Activated naive CD4-positive, alpha-beta T cell treated with anti-CD3 and anti-CD28 coated beads, Interleukin-2, amount 50 U/mL, for 72 hours (primary cell): ENCODE measurements at regions not wholly inside any gene's neighbourhood (a gene's known extent, or its start where the extent isn't known, plus 50 kb on each side); places are given as distances from the start of the nearest gene placed in this dataset.
"Not testable (repeated sequence)": the region's sequence is repeated elsewhere in the genome, so short reads cannot be mapped to it uniquely, and the experiment has no call there.

Source experiments
- ATAC-seq, 2 donors: fragments of 150-1000 bp; cut with Tn5 transposase; 2 replicates each; pipeline ENCODE4 v1.10.0; 2021; ENCODE audit warnings: mild to moderate bottlenecking in 2 of 2, moderate library complexity in 2 of 2
- DNase-seq, 2 donors: peaks; one replicate each; pipeline ENCODE4 v3.0.0; 2021 to 2022; ENCODE audit warnings: low spot score in 2 of 2
- H3K27ac Mint-ChIP-seq, 2 donors: one replicate each; pipeline ENCODE4 v1.8.0; 2022; ENCODE audit warnings: mild to moderate bottlenecking in 2 of 2, mixed read lengths in 2 of 2
- H3K36me3 Mint-ChIP-seq, 2 donors: one replicate each; pipeline ENCODE4 v1.8.0; 2022; ENCODE audit warnings: mixed read lengths in 2 of 2
- H3K9me3 Mint-ChIP-seq, 2 donors: one replicate each; pipeline ENCODE4 v1.8.0; 2022; ENCODE audit warnings: mixed read lengths in 2 of 2

DNA sequence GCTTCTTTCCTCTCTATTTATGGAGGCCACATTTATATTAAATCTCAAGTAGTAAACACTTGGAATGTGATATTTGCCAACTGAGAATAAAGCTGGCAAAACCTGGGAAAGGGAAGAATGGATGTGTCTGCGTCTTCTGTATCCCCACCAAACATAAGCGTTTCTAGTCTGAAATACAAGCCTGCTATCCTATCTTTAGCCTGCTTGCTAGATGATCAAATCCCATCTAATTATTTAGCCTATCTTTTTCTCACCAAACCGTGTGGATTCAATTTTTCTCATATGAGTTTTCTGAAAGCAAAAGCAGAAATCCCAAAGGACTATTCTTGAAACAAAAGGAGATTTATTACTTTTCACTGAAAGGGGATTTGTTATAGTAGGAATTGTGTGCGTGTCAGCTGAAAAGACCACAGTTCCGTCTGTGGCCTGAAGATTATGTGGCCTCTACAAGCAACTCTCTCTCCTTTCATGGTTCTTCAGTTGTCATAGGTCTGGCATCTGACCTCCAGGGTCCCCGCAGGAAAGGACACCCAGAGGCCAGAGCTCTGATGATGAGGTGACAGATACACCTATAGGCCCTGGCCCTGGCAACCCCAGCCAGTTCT lies 266.0 kb upstream of the MCTP2 start:
- ATAC-seq (no peak), DNase-seq (no peak)
- H3K27ac Mint-ChIP-seq = no peak overlapping the region
- H3K36me3 Mint-ChIP-seq = no peaks in the 10 kb centered on the region
- H3K9me3 Mint-ChIP-seq = no peaks in the 10 kb centered on the region

DNA sequence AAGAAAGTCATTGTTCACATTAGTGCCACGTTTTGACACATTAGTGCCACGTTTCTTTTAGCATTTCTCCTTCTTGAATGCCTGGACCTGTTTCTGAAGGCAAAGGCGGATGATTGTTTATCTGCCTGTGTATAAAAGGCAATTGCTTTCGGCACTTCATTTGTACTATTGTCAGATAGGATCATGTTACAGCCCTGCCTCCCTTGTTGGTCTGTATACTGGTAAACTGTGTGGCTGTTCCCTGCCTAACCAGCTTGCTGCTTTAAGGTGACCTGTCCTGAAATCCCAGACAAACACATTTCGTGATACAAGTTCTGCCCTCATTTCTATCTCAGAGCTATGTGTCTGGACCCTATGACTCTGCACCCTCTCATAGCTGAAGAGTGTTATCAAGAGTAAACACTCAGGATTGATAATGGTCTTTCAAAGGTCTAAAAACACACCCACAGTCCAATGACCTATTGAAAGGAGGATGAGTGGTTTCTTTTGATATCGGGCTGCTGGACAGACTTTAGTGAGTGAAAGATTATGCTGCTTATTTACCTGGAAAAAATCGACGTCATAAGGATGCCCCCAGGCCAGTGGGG lies 276.3 kb upstream of the MCTP2 start:
- DNase-seq = no peak
- H3K36me3 Mint-ChIP-seq = no peaks in the 10 kb centered on the region
- H3K27ac Mint-ChIP-seq = no peak overlapping the region
- ATAC-seq = no peak
- no peaks in the 10 kb centered on the region for H3K9me3 Mint-ChIP-seq

DNA sequence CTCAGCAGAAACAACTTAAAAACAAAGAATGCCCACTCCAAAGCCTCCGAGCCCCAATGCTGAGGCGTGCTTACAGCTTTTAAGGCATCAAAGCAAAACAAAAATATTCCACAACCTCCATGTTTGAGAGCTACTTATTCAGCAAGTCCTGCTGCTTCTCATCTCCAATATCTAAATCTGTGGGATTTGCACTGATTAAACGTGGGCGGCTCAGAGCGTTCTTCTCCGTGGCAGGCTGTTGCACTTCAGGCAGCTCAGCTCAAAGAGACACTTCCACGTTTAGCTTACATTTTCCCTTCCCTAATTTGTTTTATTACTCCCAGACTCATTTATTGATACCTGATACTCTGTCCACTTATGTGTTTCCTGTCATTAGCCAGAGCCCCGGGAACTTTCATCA lies 282.6 kb upstream of the MCTP2 start:
- ATAC-seq (no peak), DNase-seq (no peak)
- Mint-ChIP-seq H3K36me3 (no peaks in the 10 kb centered on the region), H3K9me3 (peaks cover 0 to 4% of the 10 kb centered on the region in 2 donors), H3K27ac (no peak overlapping the region)

DNA sequence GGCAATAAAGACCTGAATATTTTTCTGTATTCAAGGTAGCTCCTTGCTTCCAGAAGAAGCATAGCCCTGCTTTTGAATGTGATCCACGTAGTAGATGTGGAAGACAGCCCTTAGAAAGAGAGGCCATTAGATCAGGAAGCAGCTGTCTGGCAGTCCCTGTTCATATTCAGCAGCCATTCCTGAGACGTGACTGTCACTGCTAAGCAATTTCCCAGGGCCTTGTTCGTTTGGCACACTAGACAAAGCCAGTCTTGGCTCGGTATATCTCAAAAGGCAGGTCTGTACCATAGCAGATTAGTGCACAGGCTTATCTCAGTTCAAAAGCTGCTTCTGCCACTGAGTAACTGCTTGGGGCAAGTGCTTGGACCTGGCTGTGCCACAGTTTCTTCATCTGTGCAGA lies 287.8 kb upstream of the MCTP2 start:
- H3K36me3 Mint-ChIP-seq = no peaks in the 10 kb centered on the region
- no peak for DNase-seq
- no peak for ATAC-seq
- H3K27ac Mint-ChIP-seq = no peak overlapping the region
- peaks cover 0 to 4% of the 10 kb centered on the region in 2 donors for H3K9me3 Mint-ChIP-seq

DNA sequence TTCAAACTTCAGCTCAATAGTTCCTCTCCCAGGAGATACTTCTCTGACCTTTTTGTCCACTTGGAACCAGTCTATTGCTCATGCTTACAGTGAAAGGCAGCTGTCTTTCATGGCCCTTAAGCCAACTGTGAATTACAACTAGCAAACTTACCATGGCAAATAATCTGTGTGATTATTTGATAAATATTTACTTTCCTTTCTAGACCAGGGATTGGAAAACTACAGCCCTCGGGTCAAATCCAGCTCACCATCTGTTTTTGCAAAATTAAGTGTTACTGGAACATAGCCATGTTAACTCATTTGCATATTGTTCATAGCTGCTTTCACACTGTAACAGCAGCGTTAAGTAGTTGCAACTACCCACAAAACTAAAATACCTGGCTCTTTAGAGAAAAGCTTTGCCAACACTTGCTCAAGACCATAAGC lies 289.1 kb upstream of the MCTP2 start:
- ATAC-seq = no peak
- no peak for DNase-seq
- Mint-ChIP-seq H3K36me3 (no peaks in the 10 kb centered on the region), H3K9me3 (peaks cover 0 to 4% of the 10 kb centered on the region in 2 donors), H3K27ac (no peak overlapping the region)

DNA sequence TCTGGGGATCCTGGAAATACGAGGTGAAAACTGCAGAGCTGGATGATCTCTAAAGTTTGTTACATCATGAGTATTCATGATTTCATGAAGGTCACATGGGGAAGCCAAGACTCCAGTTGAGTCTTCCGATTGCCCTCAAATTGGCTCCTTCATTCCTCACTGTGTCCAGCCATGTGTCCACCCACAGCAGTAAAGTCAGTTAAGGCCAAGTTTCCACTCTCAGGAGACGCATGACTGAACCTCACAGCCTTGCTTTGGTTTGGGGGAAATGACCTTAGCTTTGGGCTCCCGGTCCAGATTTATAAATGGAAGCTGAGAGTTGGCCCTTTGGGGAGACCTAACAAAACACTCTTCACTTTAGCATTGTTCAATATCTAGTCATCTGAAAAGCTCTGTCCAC lies 289.7 kb upstream of the MCTP2 start:
- Mint-ChIP-seq H3K9me3 (peaks cover 0 to 4% of the 10 kb centered on the region in 2 donors), H3K36me3 (no peaks in the 10 kb centered on the region), H3K27ac (no peak overlapping the region)
- ATAC-seq = no peak
- DNase-seq = no peak

DNA sequence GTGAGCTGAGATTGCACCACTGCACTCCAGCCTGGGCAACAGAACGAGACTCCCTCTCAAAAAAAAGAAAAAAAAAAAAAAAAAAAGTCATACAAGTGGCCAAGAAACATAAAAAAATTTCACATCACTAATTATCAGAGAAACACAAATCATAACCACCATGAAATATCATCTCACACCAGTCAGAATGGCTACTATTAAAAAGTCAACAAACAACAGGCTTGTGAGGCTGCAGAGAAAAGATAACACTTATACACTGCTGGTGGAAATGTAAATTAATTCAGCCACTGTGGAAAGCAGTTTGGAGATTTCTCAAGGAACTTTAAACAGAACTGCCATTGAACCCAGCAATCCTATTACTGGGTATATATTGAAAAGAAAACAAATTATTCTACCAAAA lies 291.1 kb upstream of the MCTP2 start:
- no peak overlapping the region for H3K27ac Mint-ChIP-seq
- ATAC-seq (no peak), DNase-seq (no peak)
- H3K36me3 Mint-ChIP-seq = no peaks in the 10 kb centered on the region
- H3K9me3 Mint-ChIP-seq = peaks cover 0 to 4% of the 10 kb centered on the region in 2 donors

DNA sequence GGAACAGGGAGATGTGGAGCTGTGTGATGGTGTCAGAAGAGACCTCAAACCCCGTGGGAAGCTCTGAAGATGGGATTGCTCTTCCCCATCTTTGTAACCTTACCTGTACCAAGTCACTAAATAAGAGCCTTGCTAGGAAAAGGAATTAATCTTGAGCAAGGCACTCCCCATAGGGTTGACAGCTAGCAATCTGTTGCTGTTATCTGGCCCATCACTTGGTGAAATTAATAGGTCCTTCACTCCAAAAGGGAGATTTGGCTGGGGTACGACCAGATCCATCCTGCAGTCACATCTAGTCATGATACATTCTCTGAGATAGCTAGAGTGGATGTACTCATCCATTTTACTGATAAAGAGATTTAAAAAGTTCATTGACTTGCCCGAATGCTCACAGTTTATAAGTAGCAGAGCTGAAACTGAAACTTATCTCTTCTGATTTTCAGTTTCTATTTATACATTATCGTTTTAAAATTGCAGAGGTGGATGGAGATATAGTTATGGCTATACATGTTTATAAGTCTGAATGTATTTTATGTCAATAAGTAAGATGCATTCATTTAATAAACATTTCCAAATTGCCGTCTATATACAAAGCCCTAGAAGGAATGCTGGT lies 299.1 kb upstream of the MCTP2 start:
- H3K9me3 Mint-ChIP-seq = peaks cover 0 to 4% of the 10 kb centered on the region in 2 donors
- no peaks in the 10 kb centered on the region for H3K36me3 Mint-ChIP-seq

DNA sequence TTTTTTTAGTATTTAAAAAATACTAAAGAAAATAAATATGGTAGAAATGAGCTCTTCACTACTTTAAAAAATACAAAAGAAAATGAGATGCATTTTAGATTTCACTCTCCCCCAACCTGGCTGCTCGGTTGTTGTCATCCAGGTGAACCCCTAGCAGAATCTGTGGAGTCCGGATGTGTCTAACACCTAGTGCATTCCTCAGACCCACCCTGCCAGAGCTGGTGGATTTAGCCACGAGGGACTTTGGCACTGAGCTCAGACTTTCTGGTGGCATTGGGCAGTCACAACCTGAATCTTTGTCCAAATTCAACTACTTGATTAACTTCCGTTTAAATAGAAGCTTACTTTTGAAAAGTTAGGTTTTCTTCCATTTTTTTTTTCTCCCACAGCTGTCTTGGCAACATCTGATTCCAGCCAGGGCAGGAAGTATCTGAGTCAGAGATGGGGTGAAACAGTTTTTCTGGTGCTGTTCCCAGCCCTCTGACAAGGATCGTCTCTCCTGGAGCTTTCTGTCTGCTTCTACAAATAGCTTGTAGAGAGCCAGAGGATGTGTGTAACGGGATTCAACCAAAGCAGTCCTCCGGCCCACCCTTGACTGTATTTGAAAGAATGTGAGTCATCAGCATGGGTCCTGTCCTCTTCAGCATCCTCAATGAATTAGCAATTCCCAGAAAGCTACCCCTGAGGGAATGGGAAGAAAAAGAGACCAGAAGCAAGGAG lies 301.8 kb upstream of the MCTP2 start:
- Mint-ChIP-seq H3K27ac (no peak overlapping the region), H3K9me3 (peaks cover 0 to 4% of the 10 kb centered on the region in 2 donors)

More for the DNA sequence above, 299.1 kb upstream of the MCTP2 start:
- no peak overlapping the region for H3K27ac Mint-ChIP-seq
- DNase-seq = no peak
- no peak for ATAC-seq

DNA sequence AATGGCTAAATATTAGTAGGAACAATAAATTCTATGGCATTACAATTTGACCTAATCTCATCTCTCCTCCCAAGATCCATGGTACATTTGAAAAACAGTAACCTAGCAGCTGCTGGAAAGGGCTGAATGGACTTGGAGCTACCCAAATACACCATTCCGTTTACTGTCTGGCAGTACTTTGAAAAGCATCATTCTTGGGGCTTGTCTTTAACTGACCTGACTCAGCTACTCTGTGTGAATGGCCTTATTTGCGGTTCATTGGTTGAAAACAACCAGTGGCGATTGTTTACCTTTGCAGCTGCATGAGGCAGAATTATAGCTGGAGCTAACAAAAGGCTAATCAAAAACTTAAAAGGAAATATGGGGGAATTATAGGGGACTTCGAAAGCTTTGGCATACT lies 311.2 kb upstream of the MCTP2 start:
- H3K36me3 Mint-ChIP-seq = no peaks in the 10 kb centered on the region
- ATAC-seq (no peak), DNase-seq (no peak)
- no peak overlapping the region for H3K27ac Mint-ChIP-seq
- H3K9me3 Mint-ChIP-seq = peaks cover 4 to 5% of the 10 kb centered on the region in 2 donors

More for the DNA sequence above, 301.8 kb upstream of the MCTP2 start:
- no peak for DNase-seq
- no peak for ATAC-seq
- H3K36me3 Mint-ChIP-seq = no peaks in the 10 kb centered on the region

DNA sequence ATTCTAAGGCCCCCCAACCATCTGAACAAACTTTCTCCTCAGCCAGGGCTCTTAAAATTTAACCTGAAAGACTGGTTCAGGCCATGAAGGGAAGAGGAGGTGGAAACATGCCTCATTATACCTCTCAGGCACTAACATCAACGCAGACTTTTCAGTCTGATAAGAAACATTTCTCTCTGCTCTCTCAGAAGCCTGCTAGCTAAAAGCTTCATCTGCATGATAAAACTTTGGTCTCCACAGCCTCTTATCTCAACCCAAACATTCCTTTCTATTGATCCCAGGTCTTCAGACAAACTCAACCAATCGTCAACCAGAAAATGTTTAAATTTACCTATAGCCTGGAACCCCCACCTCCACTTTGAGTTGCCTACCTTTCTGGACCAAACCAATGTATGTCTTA lies 312.6 kb upstream of the MCTP2 start:
- not testable (repeated sequence) for H3K9me3 Mint-ChIP-seq, H3K36me3 Mint-ChIP-seq

DNA sequence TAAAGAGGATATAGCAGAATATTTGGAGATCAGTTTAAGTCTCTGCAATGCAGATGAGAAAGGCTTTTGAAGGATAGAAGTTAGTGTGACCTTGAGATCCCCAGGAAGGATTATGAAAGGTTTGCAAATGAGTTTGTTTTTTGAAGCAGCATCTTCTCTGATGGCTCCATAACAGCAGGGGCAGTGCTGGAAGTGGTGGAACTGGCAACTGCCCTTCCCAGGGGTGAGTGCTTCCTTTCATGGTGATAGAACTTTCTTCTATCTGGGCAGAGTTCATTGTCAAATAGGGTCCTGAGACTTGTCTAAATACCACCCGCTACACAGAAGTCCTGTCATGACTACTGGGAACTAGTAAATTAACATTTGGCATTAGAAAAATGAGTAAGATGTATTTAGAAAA lies 314.2 kb upstream of the MCTP2 start:
- H3K9me3 Mint-ChIP-seq = peaks cover 2% of the 10 kb centered on the region in 2 donors
- DNase-seq (no peak), ATAC-seq (no peak)
- H3K36me3 Mint-ChIP-seq = no peaks in the 10 kb centered on the region
- H3K27ac Mint-ChIP-seq = no peak overlapping the region

More for the DNA sequence above, 312.6 kb upstream of the MCTP2 start:
- DNase-seq, H3K27ac Mint-ChIP-seq, ATAC-seq: not testable (repeated sequence)

DNA sequence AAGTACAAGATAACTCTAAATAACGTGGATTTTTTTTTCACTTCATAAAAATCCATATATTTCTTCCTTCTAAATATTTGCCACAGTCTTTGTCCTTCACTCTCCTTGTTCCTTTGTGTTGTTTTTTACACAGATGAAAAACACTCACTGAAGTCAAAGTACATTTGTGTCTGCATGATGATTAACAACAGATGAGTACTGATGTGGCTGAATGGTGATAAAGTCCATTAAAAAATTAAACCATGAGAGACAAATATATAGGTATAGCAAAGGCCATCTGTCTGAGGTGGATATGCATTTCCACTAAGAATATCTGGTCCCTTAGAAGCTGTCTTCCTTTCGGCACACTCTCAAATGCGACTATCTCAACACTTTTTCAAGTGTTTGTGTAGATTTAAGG lies 317.5 kb upstream of the MCTP2 start:
- DNase-seq = no peak
- H3K9me3 Mint-ChIP-seq = no peaks in the 10 kb centered on the region

DNA sequence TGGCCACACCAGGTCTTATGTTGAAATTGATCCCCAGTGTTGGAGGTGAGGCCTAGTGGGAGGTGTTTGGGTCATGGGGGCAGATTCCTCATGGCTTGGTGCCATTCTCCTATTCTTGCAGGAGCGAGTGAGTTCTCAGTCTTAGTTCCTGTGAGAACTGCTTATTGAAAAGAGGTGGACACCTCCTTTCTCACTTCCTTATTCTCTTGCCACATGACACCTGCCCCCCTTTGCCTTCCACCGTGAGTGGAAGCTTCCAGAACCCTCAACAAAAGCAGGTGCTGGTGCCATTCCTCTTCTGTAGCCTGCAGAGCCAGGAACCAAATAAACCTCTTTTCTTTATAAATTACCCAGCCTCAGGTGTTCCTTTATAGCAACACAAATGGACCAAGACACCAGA lies 318.1 kb upstream of the MCTP2 start:
- no peak overlapping the region for H3K27ac Mint-ChIP-seq
- H3K9me3 Mint-ChIP-seq = no peaks in the 10 kb centered on the region
- no peak for ATAC-seq
- no peak for DNase-seq
- no peaks in the 10 kb centered on the region for H3K36me3 Mint-ChIP-seq

More for the DNA sequence above, 317.5 kb upstream of the MCTP2 start:
- no peak overlapping the region for H3K27ac Mint-ChIP-seq
- ATAC-seq = no peak
- H3K36me3 Mint-ChIP-seq = no peaks in the 10 kb centered on the region

DNA sequence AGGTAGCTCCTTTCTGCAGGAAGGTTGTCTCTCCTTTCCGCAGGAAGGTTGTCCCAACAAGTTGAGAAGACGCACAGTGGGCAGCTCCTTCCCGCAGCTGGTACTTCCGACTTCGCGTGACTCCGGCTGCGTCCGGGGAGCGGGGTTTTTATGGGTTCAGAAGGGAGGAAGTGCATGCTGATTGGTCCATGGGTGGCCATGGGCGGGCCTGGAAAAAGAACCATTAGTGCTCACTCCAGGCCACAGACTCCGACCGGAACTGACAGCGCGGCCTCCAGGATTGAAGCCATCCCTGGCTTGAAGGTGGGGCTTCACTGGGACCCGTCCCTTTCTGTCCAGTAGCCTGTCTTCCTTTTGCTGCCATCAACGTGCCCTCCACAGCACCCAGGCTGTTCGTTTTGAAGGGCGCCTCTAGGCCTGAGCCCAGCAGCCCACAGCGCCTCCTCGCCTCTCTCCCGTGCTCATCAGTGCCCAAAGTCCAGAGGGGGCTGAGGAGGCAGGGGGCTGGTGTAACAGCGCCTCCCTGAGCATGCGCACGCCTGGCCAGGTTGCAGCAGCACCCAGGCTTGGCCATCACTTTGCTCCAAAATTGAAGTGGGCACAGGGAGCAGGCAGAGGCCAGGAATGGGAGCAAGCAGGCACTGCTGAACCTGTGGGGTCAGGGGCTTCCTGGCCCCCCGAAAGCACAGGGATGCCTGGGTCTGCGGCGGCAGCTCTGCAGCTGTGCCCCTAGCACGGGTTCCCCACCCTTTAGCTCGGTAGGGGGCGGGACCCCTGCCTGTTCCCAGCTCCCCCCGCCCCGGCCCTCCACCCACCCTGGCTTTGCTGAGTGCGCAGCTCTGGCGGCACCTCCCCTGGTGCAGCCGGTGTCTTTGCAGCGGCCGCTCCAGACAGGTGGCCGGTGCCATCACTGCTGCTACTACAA lies 330.6 kb upstream of the MCTP2 start:
- no peak overlapping the region for H3K27ac Mint-ChIP-seq
- no peaks in the 10 kb centered on the region for H3K9me3 Mint-ChIP-seq

DNA sequence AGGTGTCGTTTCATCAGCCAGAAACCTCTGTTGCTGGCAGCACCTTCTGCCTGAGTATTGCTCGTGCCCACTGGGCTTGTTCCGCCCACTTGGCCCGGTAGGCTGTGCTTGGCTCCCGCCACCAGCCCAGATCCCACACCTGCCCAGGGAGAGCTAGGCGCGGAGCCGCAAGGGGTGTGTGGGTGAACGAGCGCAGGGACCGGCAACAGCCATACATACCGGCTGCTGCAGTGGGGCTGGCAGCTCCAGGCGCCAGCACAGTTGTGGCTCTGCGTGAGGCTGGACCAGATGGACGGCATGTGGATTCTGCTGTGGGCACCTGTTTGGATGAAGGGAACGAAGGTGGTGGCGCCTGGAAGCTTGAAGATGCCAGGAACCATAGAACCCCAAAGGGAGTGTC lies 331.5 kb upstream of the MCTP2 start:
- ATAC-seq (no peak), DNase-seq (no peak)
- H3K9me3 Mint-ChIP-seq = no peaks in the 10 kb centered on the region
- no peaks in the 10 kb centered on the region for H3K36me3 Mint-ChIP-seq
- H3K27ac Mint-ChIP-seq = no peak overlapping the region

More for the DNA sequence above, 330.6 kb upstream of the MCTP2 start:
- no peak for ATAC-seq
- no peaks in the 10 kb centered on the region for H3K36me3 Mint-ChIP-seq
- DNase-seq = no peak
